GM12878 (cell line): ENCODE measurements at regions not wholly inside any gene's neighbourhood (a gene's known extent, or its start where the extent isn't known, plus 50 kb on each side); places are given as distances from the start of the nearest gene placed in this dataset.

Experiments
- ATAC-seq: fragments of 200-7000 bp; cut with Tn5 transposase; 3 replicates; pipeline ENCODE4 v1.9.1; 2020; ENCODE audit warnings: mild to moderate bottlenecking, moderate library complexity
- BruUV-seq: library from RNA; stranded (reverse); fragments of 400-500 nt; replicated peaks from 2 replicates; lab custom pipeline; 2021; lab: Mats Ljungman, UMichigan
- CTCF ChIA-PET: fragments of 300-600 bp; sonication (Branson Sonifier 250); formaldehyde crosslinking; extraction: SDS; loops from one replicate; lab custom pipeline; 2021; ENCODE audit warnings: inconsistent platforms; lab: Yijun Ruan, JAX
- POLR2A ChIA-PET: fragments of 350-600 bp; formaldehyde crosslinking; extraction: SDS; loops from one replicate; lab custom pipeline; 2021; ENCODE audit warnings: inconsistent platforms; lab: Charles Lee
- RAD21 ChIA-PET: fragments of 300-600 bp; sonication (Branson Sonifier 250); formaldehyde crosslinking; loops from one replicate; lab custom pipeline; 2023; ENCODE audit warnings: antibody characterized with exemption; ENCODE audit not compliant: unreplicated experiment; lab: Charles Lee
- SMC1A ChIA-PET: fragments of 300-600 bp; sonication (Branson Sonifier 250); formaldehyde crosslinking; loops from one replicate; lab custom pipeline; 2023; ENCODE audit not compliant: unreplicated experiment, uncharacterized antibody; lab: Charles Lee
- DNase-seq: peaks from one replicate; pipeline ENCODE4 v3.0.0-alpha.2; 2011; ENCODE audit warnings: low read depth, low spot score
- FAIRE-seq: peaks from 3 replicates; lab custom pipeline; 2011; peaks lifted over from hg19 to GRCh38; lab: Jason Lieb, UNC
- H2AFZ ChIP-seq: 2 replicates; pipeline ENCODE4 v1.6.0; 2011; ENCODE audit warnings: low read depth, low read length, control low read depth; ENCODE audit not compliant: control insufficient read depth
- H3K27ac ChIP-seq: 2 replicates; pipeline ENCODE4 v1.5.1; 2011; ENCODE audit warnings: control low read depth; ENCODE audit not compliant: control insufficient read depth, insufficient read depth
- H3K27me3 ChIP-seq, 2 experiments: replicated peaks in 1 of 2; 2 replicates each; pipeline versions ENCODE4 v1.6.0 to v1.6.1; 2011; ENCODE audit warnings: low read length in 1 of 2; ENCODE audit not compliant: control insufficient read depth in 2 of 2, insufficient read depth in 2 of 2
- H3K36me3 ChIP-seq, 2 experiments: 2 replicates each; pipeline ENCODE4 v1.5.1; 2011; ENCODE audit warnings: low read length in 1 of 2; ENCODE audit not compliant: control insufficient read depth in 2 of 2, insufficient read depth in 2 of 2
- H3K4me1 ChIP-seq: 2 replicates; pipeline ENCODE4 v1.6.1; 2011; ENCODE audit warnings: mild to moderate bottlenecking, low read length, moderate library complexity, mixed read lengths; ENCODE audit not compliant: control insufficient read depth, insufficient read depth
- H3K4me2 ChIP-seq: 2 replicates; pipeline ENCODE4 v1.6.0; 2011; ENCODE audit warnings: control low read depth; ENCODE audit not compliant: control insufficient read depth, insufficient read depth
- H3K4me3 ChIP-seq: fragments of 200-600 bp; sonication (generic); 2 replicates; pipeline ENCODE4 v1.5.1; 2016
- H3K79me2 ChIP-seq: 2 replicates; pipeline ENCODE4 v1.6.0; 2011; ENCODE audit warnings: low read length; ENCODE audit not compliant: control insufficient read depth, insufficient read depth
- H3K9ac ChIP-seq: 2 replicates; pipeline ENCODE4 v1.8.0; 2011; ENCODE audit warnings: low read length, control low read depth, mixed read lengths; ENCODE audit not compliant: control insufficient read depth, insufficient read depth
- H3K9me3 ChIP-seq: replicated peaks from 3 replicates; pipeline ENCODE4 v1.5.1; 2011; ENCODE audit warnings: mild to moderate bottlenecking, low read length; ENCODE audit not compliant: control insufficient read depth, insufficient read depth
- H4K20me1 ChIP-seq: 2 replicates; pipeline ENCODE4 v1.6.0; 2011; ENCODE audit not compliant: control insufficient read depth, insufficient read depth
- BACH1 ChIP-seq: fragments of 450-650 bp; IDR thresholded peaks from 2 replicates; pipeline ENCODE4 v1.6.1; 2017; ENCODE audit warnings: mild to moderate bottlenecking, borderline replicate concordance
- HDAC6 ChIP-seq: fragments of 200-600 bp; sonication (generic); IDR thresholded peaks from one replicate; pipeline ENCODE4 v1.8.0; 2017; ENCODE audit warnings: antibody characterized with exemption; ENCODE audit not compliant: unreplicated experiment
- IRF4 ChIP-seq: IDR thresholded peaks from 2 replicates; pipeline ENCODE4 v1.6.1; 2011; ENCODE audit warnings: low read depth, low read length
- JUND ChIP-seq: IDR thresholded peaks from 2 replicates; pipeline ENCODE4 v1.6.1; 2012; ENCODE audit warnings: low read depth, mild to moderate bottlenecking, low read length, improper control_type of control experiment, moderate library complexity
- MTA2 ChIP-seq: fragments of 450-650 bp; IDR thresholded peaks from 2 replicates; pipeline ENCODE4 v1.6.1; 2016; ENCODE audit warnings: low read depth, mild to moderate bottlenecking, moderate library complexity
- NFXL1 ChIP-seq: fragments of 450-650 bp; IDR thresholded peaks from 2 replicates; pipeline ENCODE4 v1.6.1; 2017; ENCODE audit warnings: antibody characterized with exemption, mild to moderate bottlenecking, borderline replicate concordance
- PAX8 ChIP-seq: fragments of 450-650 bp; IDR thresholded peaks from 2 replicates; pipeline ENCODE4 v1.6.1; 2017; ENCODE audit warnings: mild to moderate bottlenecking, moderate library complexity
- RAD51 ChIP-seq: fragments of 450-650 bp; IDR thresholded peaks from 2 replicates; pipeline ENCODE4 v1.6.1; 2016; ENCODE audit warnings: moderate library complexity, mild to moderate bottlenecking, inconsistent platforms
- RBBP5 ChIP-seq: fragments of 200-600 bp; sonication (generic); conservative IDR thresholded peaks from 2 replicates; pipeline ENCODE4 v1.6.1; 2016
- RUNX3 ChIP-seq: IDR thresholded peaks from 2 replicates; pipeline ENCODE4 v1.6.1; 2012; ENCODE audit warnings: low read length, inconsistent platforms
- TARDBP ChIP-seq: IDR thresholded peaks from 2 replicates; pipeline ENCODE4 v1.6.1; 2016; ENCODE audit warnings: borderline replicate concordance
- WGBS: methylation state at CpG from one replicate; pipeline ENCODE4 v1.1.6; 2016; ENCODE audit warnings: low lambda C conversion rate; ENCODE audit not compliant: insufficient replicate concordance, insufficient coverage; ENCODE audit errors: missing lambda C conversion rate; 5-methylcytosine and 5-hydroxymethylcytosine counted together
- in situ Hi-C: fragments of 300-500 bp; cut with MboI; formaldehyde crosslinking; loops from 9 replicates; pipeline ENCODE4 v1.14.3; 2018; ENCODE audit warnings: mixed read lengths
- intact Hi-C: fragments of 100-400 bp; cut with micrococcal nuclease; formaldehyde crosslinking; loops from one replicate; pipeline ENCODE4 v1.14.2; 2022; ENCODE audit not compliant: unreplicated experiment
- TF ChIP-seq, protein P1 (sequence below): fragments of 450-650 bp; conservative IDR thresholded peaks from 2 replicates; pipeline ENCODE4 v1.6.1; 2017; ENCODE audit warnings: mild to moderate bottlenecking, moderate library complexity
- TF ChIP-seq, protein P2 (sequence below): fragments of 450-650 bp; formaldehyde crosslinking; IDR thresholded peaks from 2 replicates; pipeline ENCODE4 v1.4.0; 2020; ENCODE audit warnings: mild to moderate bottlenecking, moderate library complexity

DNA sequence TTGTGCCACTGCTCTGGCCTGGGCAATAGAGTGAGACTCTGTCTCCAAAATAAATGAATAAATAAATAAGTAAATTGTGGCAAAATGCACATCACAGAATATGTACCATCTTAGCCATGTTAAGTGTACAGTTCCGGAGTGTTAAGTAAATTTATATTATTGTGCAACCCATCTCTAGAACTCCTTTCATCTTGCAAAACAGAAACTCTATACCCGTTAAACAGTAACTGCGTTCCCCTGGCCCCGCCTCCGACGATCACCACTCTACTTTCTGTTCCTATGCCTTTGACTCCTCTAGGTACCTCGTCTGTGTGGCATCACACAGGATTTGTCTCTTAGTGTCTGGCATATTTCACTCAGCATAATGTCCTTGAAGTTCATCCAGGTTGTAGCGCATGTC, 356.4 kb upstream of the FOXK1 start (continued):
- TF ChIP-seq, protein P1, sequence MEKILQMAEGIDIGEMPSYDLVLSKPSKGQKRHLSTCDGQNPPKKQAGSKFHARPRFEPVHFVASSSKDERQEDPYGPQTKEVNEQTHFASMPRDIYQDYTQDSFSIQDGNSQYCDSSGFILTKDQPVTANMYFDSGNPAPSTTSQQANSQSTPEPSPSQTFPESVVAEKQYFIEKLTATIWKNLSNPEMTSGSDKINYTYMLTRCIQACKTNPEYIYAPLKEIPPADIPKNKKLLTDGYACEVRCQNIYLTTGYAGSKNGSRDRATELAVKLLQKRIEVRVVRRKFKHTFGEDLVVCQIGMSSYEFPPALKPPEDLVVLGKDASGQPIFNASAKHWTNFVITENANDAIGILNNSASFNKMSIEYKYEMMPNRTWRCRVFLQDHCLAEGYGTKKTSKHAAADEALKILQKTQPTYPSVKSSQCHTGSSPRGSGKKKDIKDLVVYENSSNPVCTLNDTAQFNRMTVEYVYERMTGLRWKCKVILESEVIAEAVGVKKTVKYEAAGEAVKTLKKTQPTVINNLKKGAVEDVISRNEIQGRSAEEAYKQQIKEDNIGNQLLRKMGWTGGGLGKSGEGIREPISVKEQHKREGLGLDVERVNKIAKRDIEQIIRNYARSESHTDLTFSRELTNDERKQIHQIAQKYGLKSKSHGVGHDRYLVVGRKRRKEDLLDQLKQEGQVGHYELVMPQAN: no peak
- TF ChIP-seq, protein P2, sequence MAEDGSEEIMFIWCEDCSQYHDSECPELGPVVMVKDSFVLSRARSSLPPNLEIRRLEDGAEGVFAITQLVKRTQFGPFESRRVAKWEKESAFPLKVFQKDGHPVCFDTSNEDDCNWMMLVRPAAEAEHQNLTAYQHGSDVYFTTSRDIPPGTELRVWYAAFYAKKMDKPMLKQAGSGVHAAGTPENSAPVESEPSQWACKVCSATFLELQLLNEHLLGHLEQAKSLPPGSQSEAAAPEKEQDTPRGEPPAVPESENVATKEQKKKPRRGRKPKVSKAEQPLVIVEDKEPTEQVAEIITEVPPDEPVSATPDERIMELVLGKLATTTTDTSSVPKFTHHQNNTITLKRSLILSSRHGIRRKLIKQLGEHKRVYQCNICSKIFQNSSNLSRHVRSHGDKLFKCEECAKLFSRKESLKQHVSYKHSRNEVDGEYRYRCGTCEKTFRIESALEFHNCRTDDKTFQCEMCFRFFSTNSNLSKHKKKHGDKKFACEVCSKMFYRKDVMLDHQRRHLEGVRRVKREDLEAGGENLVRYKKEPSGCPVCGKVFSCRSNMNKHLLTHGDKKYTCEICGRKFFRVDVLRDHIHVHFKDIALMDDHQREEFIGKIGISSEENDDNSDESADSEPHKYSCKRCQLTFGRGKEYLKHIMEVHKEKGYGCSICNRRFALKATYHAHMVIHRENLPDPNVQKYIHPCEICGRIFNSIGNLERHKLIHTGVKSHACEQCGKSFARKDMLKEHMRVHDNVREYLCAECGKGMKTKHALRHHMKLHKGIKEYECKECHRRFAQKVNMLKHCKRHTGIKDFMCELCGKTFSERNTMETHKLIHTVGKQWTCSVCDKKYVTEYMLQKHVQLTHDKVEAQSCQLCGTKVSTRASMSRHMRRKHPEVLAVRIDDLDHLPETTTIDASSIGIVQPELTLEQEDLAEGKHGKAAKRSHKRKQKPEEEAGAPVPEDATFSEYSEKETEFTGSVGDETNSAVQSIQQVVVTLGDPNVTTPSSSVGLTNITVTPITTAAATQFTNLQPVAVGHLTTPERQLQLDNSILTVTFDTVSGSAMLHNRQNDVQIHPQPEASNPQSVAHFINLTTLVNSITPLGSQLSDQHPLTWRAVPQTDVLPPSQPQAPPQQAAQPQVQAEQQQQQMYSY (CRISPR knock-in tag): no peak
- TF ChIP-seq MTA2 (no peak), RUNX3 (no peak), HDAC6 (no peak), RBBP5 (no peak)

DNA sequence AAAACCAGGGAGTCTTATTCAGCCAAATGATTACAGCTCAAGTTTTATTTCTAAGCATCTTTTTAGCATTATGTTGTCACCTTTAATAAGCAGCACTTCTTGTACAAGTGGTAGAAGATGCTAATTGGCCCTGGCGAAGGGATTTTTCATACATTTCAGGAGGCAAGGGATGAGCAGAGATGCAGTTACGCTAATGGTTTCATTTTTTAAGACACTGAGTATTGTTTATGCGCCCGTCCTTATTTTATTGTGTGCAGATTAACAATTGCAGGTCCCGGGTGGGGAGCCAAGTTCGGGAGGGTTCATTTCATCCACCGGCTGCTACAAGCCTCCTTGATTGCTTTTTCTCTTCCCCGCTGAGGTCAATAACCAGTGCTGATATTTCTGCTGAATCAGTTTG, 350.4 kb upstream of the FOXK1 start:
- TF ChIP-seq PAX8: no peak
- TF ChIP-seq RAD51: no peak
- TF ChIP-seq TARDBP: no peak
- no peak for TF ChIP-seq IRF4
- no peak for TF ChIP-seq JUND
- TF ChIP-seq NFXL1: no peak
- TF ChIP-seq BACH1: no peak
- TF ChIP-seq, all 136 proteins: peak for 0
- no peak for ATAC-seq
- H3K4me3 ChIP-seq: no peak overlapping the region
- no peaks in the 10 kb centered on the region for H4K20me1 ChIP-seq
- H3K79me2 ChIP-seq: no peaks in the 10 kb centered on the region
- intact Hi-C loops (no loop called here), in situ Hi-C loops (no loop called here)
- RAD21 ChIA-PET: no interaction called here
- no peaks in the 10 kb centered on the region for H3K9me3 ChIP-seq
- CTCF ChIA-PET: no interaction called here
- no peak for FAIRE-seq
- DNase-seq: no peak
- no peaks in the 10 kb centered on the region for H3K27me3 ChIP-seq
- POLR2A ChIA-PET: no interaction called here
- BruUV-seq: no TSS peak
- no peak overlapping the region for H3K4me2 ChIP-seq
- H3K36me3 ChIP-seq: no peaks in the 10 kb centered on the region
- no peak overlapping the region for H3K9ac ChIP-seq
- H3K27ac ChIP-seq: no peak overlapping the region
- no peak overlapping the region for H2AFZ ChIP-seq
- H3K4me1 ChIP-seq: no peaks in the 10 kb centered on the region
- whole genome bisulfite sequencing: 70% methylated on average over 8 of the region's 8 CpGs
- SMC1A ChIA-PET: no interaction called here
